IMR-90 (cell line): ENCODE measurements at regions not wholly inside any gene's neighbourhood (a gene's known extent, or its start where the extent isn't known, plus 50 kb on each side); places are given as distances from the start of the nearest gene placed in this dataset.

ENCODE experiments used
- ATAC-seq: fragments of 200-7000 bp; cut with Tn5 transposase; 2 replicates; pipeline ENCODE4 v1.9.1; 2020; ENCODE audit warnings: low read depth, mild to moderate bottlenecking, moderate library complexity
- BruUV-seq: library from RNA; stranded (reverse); fragments of 400-500 nt; replicated peaks from 2 replicates; lab custom pipeline; 2021; lab: Mats Ljungman, UMichigan
- CTCF ChIA-PET: fragments of 300-600 bp; formaldehyde crosslinking; extraction: SDS; loops from one replicate; lab custom pipeline; 2021; ENCODE audit warnings: antibody characterized with exemption; lab: Yijun Ruan, JAX
- POLR2A ChIA-PET: fragments of 300-600 bp; sonication (Branson Sonifier 250); formaldehyde crosslinking; loops from one replicate; lab custom pipeline; 2022; ENCODE audit warnings: antibody characterized with exemption; ENCODE audit not compliant: unreplicated experiment; lab: Charles Lee
- DNase-seq: peaks from one replicate; pipeline ENCODE4 v3.0.0; 2013
- H2AFZ ChIP-seq: replicated peaks from 2 replicates; pipeline ENCODE3; 2013; ENCODE audit warnings: low read length, mild to moderate bottlenecking; ENCODE audit not compliant: poor library complexity
- H2AK5ac ChIP-seq: 2 replicates; pipeline ENCODE4 v1.6.1; 2013; ENCODE audit warnings: low read depth, low read length, inconsistent platforms
- H2AK9ac ChIP-seq: replicated peaks from 2 replicates; pipeline ENCODE3; 2013; ENCODE audit warnings: mild to moderate bottlenecking, low read depth, low read length, moderate library complexity; ENCODE audit not compliant: poor library complexity
- H2BK120ac ChIP-seq: 2 replicates; pipeline ENCODE4 v1.6.1; 2013; ENCODE audit warnings: low read depth, low read length, inconsistent platforms
- H2BK15ac ChIP-seq: 3 replicates; pipeline ENCODE4 v1.6.1; 2013; ENCODE audit warnings: low read depth, low read length, inconsistent platforms
- H2BK20ac ChIP-seq: 2 replicates; pipeline ENCODE4 v1.6.1; 2013; ENCODE audit warnings: low read depth, mild to moderate bottlenecking, inconsistent platforms, low read length, moderate library complexity
- H2BK5ac ChIP-seq: 2 replicates; pipeline ENCODE4 v1.6.1; 2013; ENCODE audit warnings: mild to moderate bottlenecking, low read depth, low read length, inconsistent platforms; ENCODE audit not compliant: poor library complexity, severe bottlenecking
- H3K14ac ChIP-seq: replicated peaks from 2 replicates; pipeline ENCODE4 v1.6.1; 2013; ENCODE audit warnings: low read depth, low read length, inconsistent platforms
- H3K18ac ChIP-seq: 2 replicates; pipeline ENCODE4 v1.6.1; 2013; ENCODE audit warnings: low read depth, low read length, control low read depth
- H3K23ac ChIP-seq: 2 replicates; pipeline ENCODE4 v1.6.1; 2013; ENCODE audit warnings: low read depth, low read length, inconsistent platforms
- H3K27ac ChIP-seq: 2 replicates; pipeline ENCODE4 v1.5.1; 2013; ENCODE audit warnings: mild to moderate bottlenecking, control low read depth, low read length; ENCODE audit not compliant: insufficient read depth
- H3K27me3 ChIP-seq: 2 replicates; pipeline ENCODE4 v1.6.1; 2013; ENCODE audit warnings: low read length; ENCODE audit not compliant: control insufficient read depth, insufficient read depth
- H3K36me3 ChIP-seq: 2 replicates; pipeline ENCODE4 v1.6.1; 2013; ENCODE audit warnings: low read length, mixed read lengths; ENCODE audit not compliant: control insufficient read depth, insufficient read depth
- H3K4ac ChIP-seq: 2 replicates; pipeline ENCODE4 v1.6.1; 2013; ENCODE audit warnings: low read depth, low read length, inconsistent platforms
- H3K4me1 ChIP-seq: 2 replicates; pipeline ENCODE4 v1.6.1; 2013; ENCODE audit warnings: low read length, mixed read lengths; ENCODE audit not compliant: control insufficient read depth, insufficient read depth
- H3K4me2 ChIP-seq: 2 replicates; pipeline ENCODE4 v1.6.1; 2013; ENCODE audit warnings: low read depth, mild to moderate bottlenecking, control low read depth, low read length, moderate library complexity
- H3K4me3 ChIP-seq: 2 replicates; pipeline ENCODE4 v1.5.1; 2013; ENCODE audit warnings: low read depth, mild to moderate bottlenecking, control low read depth, low read length, moderate library complexity; ENCODE audit not compliant: insufficient read depth
- H3K56ac ChIP-seq: 2 replicates; pipeline ENCODE4 v1.6.1; 2013; ENCODE audit warnings: low read length, inconsistent platforms; ENCODE audit not compliant: insufficient read depth; ENCODE audit errors: extremely low read depth
- H3K79me1 ChIP-seq, 2 experiments: 2 replicates each; pipeline ENCODE4 v1.6.1; 2013; ENCODE audit warnings: low read length in 2 of 2, inconsistent platforms in 1 of 2, low read depth in 1 of 2
- H3K9ac ChIP-seq: 2 replicates; pipeline ENCODE4 v1.6.1; 2013; ENCODE audit warnings: low read depth, low read length, control low read depth
- H3K9me1 ChIP-seq: 2 replicates; pipeline ENCODE4 v1.6.1; 2013; ENCODE audit warnings: low read length, inconsistent platforms; ENCODE audit not compliant: insufficient read depth
- H3K9me3 ChIP-seq: 2 replicates; pipeline ENCODE4 v1.6.1; 2013; ENCODE audit warnings: low read length; ENCODE audit not compliant: control insufficient read depth, insufficient read depth
- H4K20me1 ChIP-seq: 2 replicates; pipeline ENCODE4 v1.6.1; 2013; ENCODE audit warnings: low read length, inconsistent platforms; ENCODE audit not compliant: insufficient read depth
- H4K5ac ChIP-seq: 2 replicates; pipeline ENCODE4 v1.6.1; 2013; ENCODE audit warnings: mild to moderate bottlenecking, low read depth, low read length, control low read depth
- H4K8ac ChIP-seq, 2 experiments: 2 replicates each; pipeline ENCODE4 v1.6.1; 2013; ENCODE audit warnings: low read depth in 2 of 2, low read length in 2 of 2, control low read depth in 1 of 2, inconsistent platforms in 1 of 2
- H4K91ac ChIP-seq: 2 replicates; pipeline ENCODE4 v1.6.1; 2013; ENCODE audit warnings: low read depth, low read length, inconsistent platforms; ENCODE audit not compliant: insufficient read depth
- BHLHE40 ChIP-seq: fragments of 150-350 bp; IDR thresholded peaks from 2 replicates; pipeline ENCODE4 v1.6.1; 2016; ENCODE audit warnings: mild to moderate bottlenecking, low read depth, low read length
- CEBPB ChIP-seq: IDR thresholded peaks from 2 replicates; pipeline ENCODE4 v1.6.1; 2012; ENCODE audit warnings: low read depth, low read length, improper control_type of control experiment
- CHD1 ChIP-seq: IDR thresholded peaks from 2 replicates; pipeline ENCODE4 v1.6.1; 2012; ENCODE audit warnings: low read depth, low read length, improper control_type of control experiment
- CTCF ChIP-seq: conservative IDR thresholded peaks from 2 replicates; pipeline ENCODE4 v1.5.1; 2012; ENCODE audit warnings: mild to moderate bottlenecking, low read depth, low read length, improper control_type of control experiment
- FOS ChIP-seq: fragments of 150-350 bp; IDR thresholded peaks from 2 replicates; pipeline ENCODE4 v1.6.1; 2016; ENCODE audit warnings: low read depth, low read length
- MAFK ChIP-seq: IDR thresholded peaks from 2 replicates; pipeline ENCODE4 v1.6.1; 2012; ENCODE audit warnings: low read depth, low read length, improper control_type of control experiment
- MAZ ChIP-seq: IDR thresholded peaks from 2 replicates; pipeline ENCODE4 v1.6.1; 2012; ENCODE audit warnings: low read depth, mild to moderate bottlenecking, low read length, improper control_type of control experiment, moderate library complexity, borderline replicate concordance
- MXI1 ChIP-seq: IDR thresholded peaks from 2 replicates; pipeline ENCODE4 v1.6.1; 2012; ENCODE audit warnings: low read depth, mild to moderate bottlenecking, low read length, moderate library complexity, borderline replicate concordance
- NFE2L2 ChIP-seq: fragments of 150-350 bp; IDR thresholded peaks from 2 replicates; pipeline ENCODE4 v1.6.1; 2016; ENCODE audit warnings: low read depth, mild to moderate bottlenecking, low read length
- POLR2A ChIP-seq: IDR thresholded peaks from 2 replicates; pipeline ENCODE4 v1.6.1; 2012; ENCODE audit warnings: mild to moderate bottlenecking, low read depth, low read length
- RAD21 ChIP-seq: IDR thresholded peaks from 2 replicates; pipeline ENCODE4 v1.6.1; 2012; ENCODE audit warnings: low read length, improper control_type of control experiment
- RCOR1 ChIP-seq: IDR thresholded peaks from 2 replicates; pipeline ENCODE4 v1.6.1; 2012; ENCODE audit warnings: mild to moderate bottlenecking, low read length, improper control_type of control experiment; ENCODE audit not compliant: insufficient replicate concordance
- RFX5 ChIP-seq: IDR thresholded peaks from 2 replicates; pipeline ENCODE4 v1.8.0; 2012; ENCODE audit warnings: low read depth, mild to moderate bottlenecking, low read length, moderate library complexity
- SMC3 ChIP-seq: fragments of 150-350 bp; IDR thresholded peaks from 2 replicates; pipeline ENCODE4 v1.6.1; 2016; ENCODE audit warnings: low read depth, mild to moderate bottlenecking, antibody characterized with exemption, low read length, moderate library complexity
- WGBS, 2 experiments: methylation state at CpG; one replicate each; pipeline versions ENCODE4 v1.1.5 to v1.1.7; 2013; ENCODE audit warnings: missing lambda C conversion rate in 2 of 2; ENCODE audit not compliant: insufficient read length in 1 of 2; ENCODE audit errors: extremely low coverage in 2 of 2; 5-methylcytosine and 5-hydroxymethylcytosine counted together
- dilution Hi-C: fragments of 300-500 bp; cut with HindIII; formaldehyde crosslinking; loops from one replicate; pipeline ENCODE4 v1.14.3; 2018; ENCODE audit warnings: low sequenced_read_pairs; ENCODE audit not compliant: unreplicated experiment
- in situ Hi-C: fragments of 300-500 bp; cut with MboI; formaldehyde crosslinking; loops from 3 replicates; pipeline ENCODE4 v1.14.3; 2019; ENCODE audit warnings: low sequenced_read_pairs, inconsistent platforms, mixed read lengths
- intact Hi-C: fragments of 100-400 bp; cut with micrococcal nuclease; formaldehyde crosslinking; loops from 2 replicates; pipeline ENCODE4 v1.10.0; 2022
- TF ChIP-seq, protein P1 (sequence below): fragments of 150-350 bp; IDR thresholded peaks from 2 replicates; pipeline ENCODE4 v1.6.1; 2017; ENCODE audit warnings: mild to moderate bottlenecking, antibody characterized with exemption, low read length, low read depth
- TF ChIP-seq, protein P2 (sequence below): fragments of 150-350 bp; IDR thresholded peaks from 2 replicates; pipeline ENCODE4 v1.6.1; 2016; ENCODE audit warnings: low read depth, mild to moderate bottlenecking, low read length, moderate library complexity, borderline replicate concordance

DNA sequence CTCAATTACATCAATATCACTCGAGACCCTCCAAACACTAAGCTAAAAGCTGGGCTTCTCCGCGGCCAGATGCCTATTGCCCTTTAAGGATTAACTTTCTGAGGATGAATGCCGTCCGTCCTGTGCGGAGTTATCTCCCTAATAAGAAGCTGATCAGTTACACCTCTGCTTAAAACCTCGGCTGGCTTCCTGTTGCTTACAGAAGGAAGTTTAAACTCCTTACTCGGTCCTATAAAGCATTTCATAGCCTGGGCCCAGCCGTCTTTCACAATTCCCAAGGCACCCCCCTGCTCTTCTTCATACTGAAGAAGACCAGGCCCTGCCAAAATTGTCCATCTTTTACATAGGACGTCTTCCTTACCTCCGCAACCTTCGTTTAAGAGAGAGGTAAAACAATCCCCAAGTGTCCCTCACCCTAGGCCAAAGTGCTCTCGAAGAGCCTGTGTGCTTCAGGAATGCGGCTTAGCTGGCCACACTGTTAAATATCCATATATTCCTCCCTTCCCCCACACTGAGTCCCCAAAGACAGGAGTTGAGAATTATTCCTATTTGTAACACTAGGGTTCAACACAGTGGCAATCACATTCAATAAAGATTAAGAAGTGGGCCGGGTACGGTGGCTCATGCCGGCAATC lies 112.6 kb upstream of the IRX5 start:
- Histone ChIP-seq H3K4ac (no peak overlapping the region), H3K4me2 (no peak overlapping the region), H4K8ac (no peak overlapping the region), H2AK9ac (no peak overlapping the region), H3K56ac (no peak overlapping the region), H3K4me1 (no peaks in the 10 kb centered on the region), H2BK120ac (no peak overlapping the region), H3K27me3 (no peaks in the 10 kb centered on the region), H4K91ac (no peak overlapping the region), H3K18ac (no peak overlapping the region), H2AFZ (no peak overlapping the region), H3K79me1 (no peaks in the 10 kb centered on the region), H4K5ac (no peak overlapping the region), H3K9ac (no peak overlapping the region), H3K27ac (no peak overlapping the region), H3K9me3 (peaks cover 2% of the 10 kb centered on the region; the same call in 1 of the 2 replicates), H3K36me3 (no peaks in the 10 kb centered on the region), H2BK15ac (no peak overlapping the region), H4K20me1 (no peaks in the 10 kb centered on the region), H3K23ac (no peak overlapping the region), H3K9me1 (no peaks in the 10 kb centered on the region), H2BK5ac (no peak overlapping the region), H3K4me3 (no peak overlapping the region), H3K14ac (no peak overlapping the region), H2AK5ac (no peak overlapping the region), H2BK20ac (no peak overlapping the region)
- TF ChIP-seq MAFK (no peak), RFX5 (no peak), MXI1 (no peak), SMC3 (no peak), CHD1 (no peak), BHLHE40 (no peak), CTCF (no peak), NFE2L2 (no peak), MAZ (no peak), POLR2A (no peak), CEBPB (no peak), RAD21 (no peak), RCOR1 (no peak), FOS (no peak)
- TF ChIP-seq, protein P1, sequence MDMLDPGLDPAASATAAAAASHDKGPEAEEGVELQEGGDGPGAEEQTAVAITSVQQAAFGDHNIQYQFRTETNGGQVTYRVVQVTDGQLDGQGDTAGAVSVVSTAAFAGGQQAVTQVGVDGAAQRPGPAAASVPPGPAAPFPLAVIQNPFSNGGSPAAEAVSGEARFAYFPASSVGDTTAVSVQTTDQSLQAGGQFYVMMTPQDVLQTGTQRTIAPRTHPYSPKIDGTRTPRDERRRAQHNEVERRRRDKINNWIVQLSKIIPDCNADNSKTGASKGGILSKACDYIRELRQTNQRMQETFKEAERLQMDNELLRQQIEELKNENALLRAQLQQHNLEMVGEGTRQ: no peak
- TF ChIP-seq, protein P2, sequence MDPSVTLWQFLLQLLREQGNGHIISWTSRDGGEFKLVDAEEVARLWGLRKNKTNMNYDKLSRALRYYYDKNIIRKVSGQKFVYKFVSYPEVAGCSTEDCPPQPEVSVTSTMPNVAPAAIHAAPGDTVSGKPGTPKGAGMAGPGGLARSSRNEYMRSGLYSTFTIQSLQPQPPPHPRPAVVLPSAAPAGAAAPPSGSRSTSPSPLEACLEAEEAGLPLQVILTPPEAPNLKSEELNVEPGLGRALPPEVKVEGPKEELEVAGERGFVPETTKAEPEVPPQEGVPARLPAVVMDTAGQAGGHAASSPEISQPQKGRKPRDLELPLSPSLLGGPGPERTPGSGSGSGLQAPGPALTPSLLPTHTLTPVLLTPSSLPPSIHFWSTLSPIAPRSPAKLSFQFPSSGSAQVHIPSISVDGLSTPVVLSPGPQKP: no peak
- POLR2A ChIA-PET: no interaction called here
- intact Hi-C loops: no loop called here
- ATAC-seq (no peak), DNase-seq (no peak)
- CTCF ChIA-PET: no interaction called here
- WGBS, 2 experiments: 14% methylated on average over 4 of the region's 17 CpGs; no CpG with 5 or more reads in 1 of the 2 experiments
- in situ Hi-C loops: no loop called here
- dilution Hi-C loops: no loop called here
- BruUV-seq: no TSS peak
